ENCODE measurements at regions not wholly inside any gene's neighbourhood (a gene's known extent, or its start where the extent isn't known, plus 50 kb on each side); places are given as distances from the start of the nearest gene placed in this dataset.
"Not testable (repeated sequence)": the region's sequence is repeated elsewhere in the genome, so short reads cannot be mapped to it uniquely, and the experiment has no call there.

- DNase-seq, H3K4me1 Mint-ChIP-seq, H3K27ac Mint-ChIP-seq, H3K4me3 Mint-ChIP-seq, H3K27me3 Mint-ChIP-seq: not testable (repeated sequence)
- peaks cover 30% of the 10 kb centered on the region for H3K36me3 Mint-ChIP-seq
- peaks cover 14% of the 10 kb centered on the region for H3K9me3 Mint-ChIP-seq
These were observed 68.5 kb upstream of the UBQLN2 start for GRCh38 chrX:56494923-56495322.

GRCh38 chrX:56498756-56499155 is 64.7 kb upstream of the UBQLN2 start:
- Mint-ChIP-seq H3K27me3 (no peaks in the 10 kb centered on the region), H3K4me3 (no peak overlapping the region), H3K4me1 (no peaks in the 10 kb centered on the region), H3K9me3 (peaks cover 9% of the 10 kb centered on the region), H3K27ac (no peak overlapping the region), H3K36me3 (peaks cover 10% of the 10 kb centered on the region)
- no peak for DNase-seq

- H3K4me3 Mint-ChIP-seq, result no peak overlapping the region
- H3K4me1 Mint-ChIP-seq, result no peaks in the 10 kb centered on the region
- no peak overlapping the region for H3K27ac Mint-ChIP-seq
- H3K9me3 Mint-ChIP-seq, result peaks cover 9% of the 10 kb centered on the region
- DNase-seq, result no peak
- peaks cover 5% of the 10 kb centered on the region for H3K36me3 Mint-ChIP-seq
- H3K27me3 Mint-ChIP-seq, result no peaks in the 10 kb centered on the region
These were observed 64.1 kb upstream of the UBQLN2 start for GRCh38 chrX:56499372-56499771.

- Mint-ChIP-seq H3K27me3 (no peaks in the 10 kb centered on the region), H3K36me3 (peaks cover 14% of the 10 kb centered on the region), H3K27ac (no peak overlapping the region), H3K4me1 (no peaks in the 10 kb centered on the region), H3K4me3 (no peak overlapping the region), H3K9me3 (peaks cover 22% of the 10 kb centered on the region)
- DNase-seq, result no peak
These were observed 59.3 kb upstream of the UBQLN2 start for GRCh38 chrX:56503941-56504673.

- H3K27me3 Mint-ChIP-seq, result no peaks in the 10 kb centered on the region
- no peak overlapping the region for H3K27ac Mint-ChIP-seq
- H3K36me3 Mint-ChIP-seq, result peaks cover 17% of the 10 kb centered on the region
- H3K4me1 Mint-ChIP-seq, result no peaks in the 10 kb centered on the region
- no peak for DNase-seq
- H3K9me3 Mint-ChIP-seq, result peaks cover 30% of the 10 kb centered on the region
- H3K4me3 Mint-ChIP-seq, result no peak overlapping the region
These were observed 57.6 kb upstream of the UBQLN2 start for GRCh38 chrX:56505866-56506265.

All from activated naive CD8-positive, alpha-beta T cell treated with anti-CD3 and anti-CD28 coated beads for 36 hours (primary cell).